Calu3 (cell line): ENCODE measurements at regions not wholly inside any gene's neighbourhood (a gene's known extent, or its start where the extent isn't known, plus 50 kb on each side); places are given as distances from the start of the nearest gene placed in this dataset.

ENCODE experiments used
- BruUV-seq: library from RNA; stranded (reverse); fragments of 400-500 nt; replicated peaks from 2 replicates; lab custom pipeline; 2021; lab: Mats Ljungman, UMichigan
- CTCF ChIA-PET: fragments of 300-600 bp; sonication (Branson Sonifier 250); formaldehyde crosslinking; loops from one replicate; lab custom pipeline; 2022; ENCODE audit warnings: antibody characterized with exemption; lab: Charles Lee
- DNase-seq: peaks from one replicate; pipeline ENCODE4 v3.0.0; 2022
- H3K27ac Mint-ChIP-seq: one replicate; pipeline ENCODE4 v1.8.0; 2022; ENCODE audit warnings: mixed read lengths; ENCODE audit not compliant: unreplicated experiment
- H3K27me3 Mint-ChIP-seq: one replicate; pipeline ENCODE4 v1.8.0; 2022; ENCODE audit warnings: mixed read lengths; ENCODE audit not compliant: unreplicated experiment
- H3K36me3 Mint-ChIP-seq: one replicate; pipeline ENCODE4 v1.8.0; 2022; ENCODE audit warnings: mild to moderate bottlenecking, moderate library complexity, mixed read lengths; ENCODE audit not compliant: insufficient read depth, unreplicated experiment
- H3K4me1 Mint-ChIP-seq: one replicate; pipeline ENCODE4 v1.8.0; 2022; ENCODE audit warnings: mild to moderate bottlenecking, low read depth, mixed read lengths; ENCODE audit not compliant: unreplicated experiment
- H3K4me3 Mint-ChIP-seq: one replicate; pipeline ENCODE4 v1.8.0; 2022; ENCODE audit warnings: mild to moderate bottlenecking, low read depth, moderate library complexity, mixed read lengths; ENCODE audit not compliant: unreplicated experiment
- H3K9me3 Mint-ChIP-seq: one replicate; pipeline ENCODE4 v1.8.0; 2022; ENCODE audit warnings: low read depth, mixed read lengths; ENCODE audit not compliant: unreplicated experiment
- CTCF ChIP-seq: fragments of 200-600 bp; IDR thresholded peaks from one replicate; pipeline ENCODE4 v1.8.0; 2022; ENCODE audit warnings: antibody characterized with exemption; ENCODE audit not compliant: unreplicated experiment
- intact Hi-C: fragments of 100-400 bp; cut with micrococcal nuclease; formaldehyde crosslinking; loops from one replicate; pipeline ENCODE4 v1.10.0; 2022; ENCODE audit not compliant: unreplicated experiment

- peaks cover 15% of the 10 kb centered on the region for H3K27me3 Mint-ChIP-seq
- H3K4me3 Mint-ChIP-seq, result no peak overlapping the region
- DNase-seq, result no peak
- H3K27ac Mint-ChIP-seq, result no peak overlapping the region
- no peak for TF ChIP-seq CTCF
- no peaks in the 10 kb centered on the region for H3K36me3 Mint-ChIP-seq
- no TSS peak for BruUV-seq
- H3K4me1 Mint-ChIP-seq, result peaks cover 20% of the 10 kb centered on the region
- intact Hi-C loops, result no loop called here
- CTCF ChIA-PET, result interaction anchor here (0.5 kb wide), 1 partner anchor 327 kb away, joined by 5 read pairs; no protein-coding TSS in a partner anchor
- no peaks in the 10 kb centered on the region for H3K9me3 Mint-ChIP-seq
Observed at GRCh38 chr1:228898582-228898992, 163.3 kb downstream of the RHOU start.

- intact Hi-C loops, result no loop called here
- no peak for TF ChIP-seq CTCF
- peaks cover 15% of the 10 kb centered on the region for H3K27me3 Mint-ChIP-seq
- peaks cover 22% of the 10 kb centered on the region for H3K4me1 Mint-ChIP-seq
- BruUV-seq, result no TSS peak
- CTCF ChIA-PET, result no interaction called here
- H3K4me3 Mint-ChIP-seq, result no peak overlapping the region
- no peaks in the 10 kb centered on the region for H3K36me3 Mint-ChIP-seq
- H3K9me3 Mint-ChIP-seq, result no peaks in the 10 kb centered on the region
- no peak for DNase-seq
- no peak overlapping the region for H3K27ac Mint-ChIP-seq
Observed at GRCh38 chr1:228899421-228899956, 164.2 kb downstream of the RHOU start.

- Mint-ChIP-seq H3K36me3 (no peaks in the 10 kb centered on the region), H3K4me1 (peaks cover 22% of the 10 kb centered on the region), H3K9me3 (no peaks in the 10 kb centered on the region), H3K27ac (no peak overlapping the region), H3K4me3 (no peak overlapping the region), H3K27me3 (peaks cover 15% of the 10 kb centered on the region)
- no peak for DNase-seq
- intact Hi-C loops, result loop anchor here (10.0 kb wide), 1 partner anchor 65 kb away; no protein-coding TSS in a partner anchor
- TF ChIP-seq CTCF, result no peak
- CTCF ChIA-PET, result no interaction called here
- no TSS peak for BruUV-seq
Observed at GRCh38 chr1:228900099-228900885, 165.0 kb downstream of the RHOU start.

GRCh38 chr1:228900886-228901392 lies 165.7 kb downstream of the RHOU start:
- intact Hi-C loops, result loop anchor here (10.0 kb wide), 1 partner anchor 66 kb away; no protein-coding TSS in a partner anchor
- H3K4me1 Mint-ChIP-seq, result peaks cover 22% of the 10 kb centered on the region
- H3K36me3 Mint-ChIP-seq, result no peaks in the 10 kb centered on the region
- CTCF ChIA-PET, result interaction anchor here (0.7 kb wide), 1 partner anchor 21 kb away, joined by 3 read pairs; no protein-coding TSS in a partner anchor
- BruUV-seq, result no TSS peak
- H3K9me3 Mint-ChIP-seq, result no peaks in the 10 kb centered on the region
- H3K27me3 Mint-ChIP-seq, result peaks cover 15% of the 10 kb centered on the region
- TF ChIP-seq CTCF, result no peak
- no peak for DNase-seq
- no peak overlapping the region for H3K4me3 Mint-ChIP-seq
- H3K27ac Mint-ChIP-seq, result no peak overlapping the region
